GM12878 (cell line): ENCODE measurements at regions not wholly inside any gene's neighbourhood (a gene's known extent, or its start where the extent isn't known, plus 50 kb on each side); places are given as distances from the start of the nearest gene placed in this dataset.

Experiments
- ELK1 ChIP-seq: IDR thresholded peaks from 2 replicates; pipeline ENCODE4 v1.6.1; 2012; ENCODE audit warnings: low read depth, low read length, improper control_type of control experiment
- EZH2 ChIP-seq: IDR thresholded peaks from 2 replicates; pipeline ENCODE4 v1.6.1; 2012; ENCODE audit warnings: low read depth, mild to moderate bottlenecking, control low read depth, inconsistent platforms, low read length, borderline replicate concordance; ENCODE audit not compliant: control insufficient read depth
- FOXM1 ChIP-seq: IDR thresholded peaks from 2 replicates; pipeline ENCODE4 v1.6.1; 2012; ENCODE audit warnings: low read depth, mild to moderate bottlenecking, inconsistent platforms, low read length, moderate library complexity
- POLR2A ChIP-seq: IDR thresholded peaks from 2 replicates; pipeline ENCODE4 v1.6.1; 2011; ENCODE audit warnings: low read depth, mild to moderate bottlenecking, low read length

GRCh38 chr6:22208026-22208425, 88.8 kb downstream of the PRL start:
- TF ChIP-seq EZH2 (no peak), POLR2A (no peak), ELK1 (no peak), FOXM1 (no peak)
